GM12878 (cell line): ENCODE measurements at regions not wholly inside any gene's neighbourhood (a gene's known extent, or its start where the extent isn't known, plus 50 kb on each side); places are given as distances from the start of the nearest gene placed in this dataset.

Source experiments
- ATAC-seq: fragments of 200-7000 bp; cut with Tn5 transposase; 3 replicates; pipeline ENCODE4 v1.9.1; 2020; ENCODE audit warnings: mild to moderate bottlenecking, moderate library complexity
- BruUV-seq: library from RNA; stranded (reverse); fragments of 400-500 nt; replicated peaks from 2 replicates; lab custom pipeline; 2021; lab: Mats Ljungman, UMichigan
- CTCF ChIA-PET: fragments of 300-600 bp; sonication (Branson Sonifier 250); formaldehyde crosslinking; extraction: SDS; loops from one replicate; lab custom pipeline; 2021; ENCODE audit warnings: inconsistent platforms; lab: Yijun Ruan, JAX
- POLR2A ChIA-PET: fragments of 350-600 bp; formaldehyde crosslinking; extraction: SDS; loops from one replicate; lab custom pipeline; 2021; ENCODE audit warnings: inconsistent platforms; lab: Charles Lee
- RAD21 ChIA-PET: fragments of 300-600 bp; sonication (Branson Sonifier 250); formaldehyde crosslinking; loops from one replicate; lab custom pipeline; 2023; ENCODE audit warnings: antibody characterized with exemption; ENCODE audit not compliant: unreplicated experiment; lab: Charles Lee
- SMC1A ChIA-PET: fragments of 300-600 bp; sonication (Branson Sonifier 250); formaldehyde crosslinking; loops from one replicate; lab custom pipeline; 2023; ENCODE audit not compliant: unreplicated experiment, uncharacterized antibody; lab: Charles Lee
- DNase-seq: peaks from one replicate; pipeline ENCODE4 v3.0.0-alpha.2; 2011; ENCODE audit warnings: low read depth, low spot score
- FAIRE-seq: peaks from 3 replicates; lab custom pipeline; 2011; peaks lifted over from hg19 to GRCh38; lab: Jason Lieb, UNC
- H2AFZ ChIP-seq: 2 replicates; pipeline ENCODE4 v1.6.0; 2011; ENCODE audit warnings: low read depth, low read length, control low read depth; ENCODE audit not compliant: control insufficient read depth
- H3K27ac ChIP-seq: 2 replicates; pipeline ENCODE4 v1.5.1; 2011; ENCODE audit warnings: control low read depth; ENCODE audit not compliant: control insufficient read depth, insufficient read depth
- H3K27me3 ChIP-seq, 2 experiments: replicated peaks in 1 of 2; 2 replicates each; pipeline versions ENCODE4 v1.6.0 to v1.6.1; 2011; ENCODE audit warnings: low read length in 1 of 2; ENCODE audit not compliant: control insufficient read depth in 2 of 2, insufficient read depth in 2 of 2
- H3K36me3 ChIP-seq, 2 experiments: 2 replicates each; pipeline ENCODE4 v1.5.1; 2011; ENCODE audit warnings: low read length in 1 of 2; ENCODE audit not compliant: control insufficient read depth in 2 of 2, insufficient read depth in 2 of 2
- H3K4me1 ChIP-seq: 2 replicates; pipeline ENCODE4 v1.6.1; 2011; ENCODE audit warnings: mild to moderate bottlenecking, low read length, moderate library complexity, mixed read lengths; ENCODE audit not compliant: control insufficient read depth, insufficient read depth
- H3K4me2 ChIP-seq: 2 replicates; pipeline ENCODE4 v1.6.0; 2011; ENCODE audit warnings: control low read depth; ENCODE audit not compliant: control insufficient read depth, insufficient read depth
- H3K4me3 ChIP-seq: fragments of 200-600 bp; sonication (generic); 2 replicates; pipeline ENCODE4 v1.5.1; 2016
- H3K79me2 ChIP-seq: 2 replicates; pipeline ENCODE4 v1.6.0; 2011; ENCODE audit warnings: low read length; ENCODE audit not compliant: control insufficient read depth, insufficient read depth
- H3K9ac ChIP-seq: 2 replicates; pipeline ENCODE4 v1.8.0; 2011; ENCODE audit warnings: low read length, control low read depth, mixed read lengths; ENCODE audit not compliant: control insufficient read depth, insufficient read depth
- H3K9me3 ChIP-seq: replicated peaks from 3 replicates; pipeline ENCODE4 v1.5.1; 2011; ENCODE audit warnings: mild to moderate bottlenecking, low read length; ENCODE audit not compliant: control insufficient read depth, insufficient read depth
- H4K20me1 ChIP-seq: 2 replicates; pipeline ENCODE4 v1.6.0; 2011; ENCODE audit not compliant: control insufficient read depth, insufficient read depth
- CHD1 ChIP-seq: IDR thresholded peaks from 2 replicates; pipeline ENCODE4 v1.6.1; 2012; ENCODE audit warnings: low read depth, low read length, improper control_type of control experiment
- IRF4 ChIP-seq: IDR thresholded peaks from 2 replicates; pipeline ENCODE4 v1.6.1; 2011; ENCODE audit warnings: low read depth, low read length
- PAX8 ChIP-seq: fragments of 450-650 bp; IDR thresholded peaks from 2 replicates; pipeline ENCODE4 v1.6.1; 2017; ENCODE audit warnings: mild to moderate bottlenecking, moderate library complexity
- POLR2A ChIP-seq: IDR thresholded peaks from 2 replicates; pipeline ENCODE4 v1.6.1; 2011; ENCODE audit warnings: low read depth, mild to moderate bottlenecking, low read length
- PRDM15 ChIP-seq: fragments of 450-650 bp; formaldehyde crosslinking; IDR thresholded peaks from 2 replicates; pipeline ENCODE4 v1.4.0; 2020; ENCODE audit warnings: mild to moderate bottlenecking, moderate library complexity
- RAD21 ChIP-seq: IDR thresholded peaks from 2 replicates; pipeline ENCODE4 v1.6.1; 2011; ENCODE audit warnings: mild to moderate bottlenecking, low read depth, low read length, moderate library complexity; ENCODE audit not compliant: insufficient read depth
- SMARCA5 ChIP-seq: fragments of 450-650 bp; IDR thresholded peaks from 2 replicates; pipeline ENCODE4 v1.6.1; 2017; ENCODE audit warnings: mild to moderate bottlenecking
- SP1 ChIP-seq: IDR thresholded peaks from one replicate; pipeline ENCODE4 v1.6.1; 2011; ENCODE audit warnings: low read depth, low read length
- USF2 ChIP-seq: IDR thresholded peaks from 2 replicates; pipeline ENCODE4 v1.6.1; 2011; ENCODE audit warnings: low read depth, low read length, improper control_type of control experiment, borderline replicate concordance
- WGBS: methylation state at CpG from one replicate; pipeline ENCODE4 v1.1.6; 2016; ENCODE audit warnings: low lambda C conversion rate; ENCODE audit not compliant: insufficient replicate concordance, insufficient coverage; ENCODE audit errors: missing lambda C conversion rate; 5-methylcytosine and 5-hydroxymethylcytosine counted together
- in situ Hi-C: fragments of 300-500 bp; cut with MboI; formaldehyde crosslinking; loops from 9 replicates; pipeline ENCODE4 v1.14.3; 2018; ENCODE audit warnings: mixed read lengths
- intact Hi-C: fragments of 100-400 bp; cut with micrococcal nuclease; formaldehyde crosslinking; loops from one replicate; pipeline ENCODE4 v1.14.2; 2022; ENCODE audit not compliant: unreplicated experiment
- TF ChIP-seq, protein P1 (sequence below): IDR thresholded peaks from 2 replicates; pipeline ENCODE4 v1.6.1; 2011; ENCODE audit warnings: borderline replicate concordance, low read depth, mild to moderate bottlenecking, moderate library complexity, mixed read lengths, low read length; ENCODE audit not compliant: insufficient read depth; ENCODE audit errors: extremely low read length

- WGBS: 43% methylated on average over 8 of the region's 8 CpGs
- DNase-seq (no peak), ATAC-seq (no peak), FAIRE-seq (no peak)
- Histone ChIP-seq H3K4me1 (no peaks in the 10 kb centered on the region), H3K9me3 (no peaks in the 10 kb centered on the region), H3K36me3 (no peaks in the 10 kb centered on the region), H2AFZ (no peak overlapping the region), H3K27me3 (no peaks in the 10 kb centered on the region), H3K79me2 (no peaks in the 10 kb centered on the region), H3K9ac (no peak overlapping the region), H3K4me2 (no peak overlapping the region), H3K4me3 (no peak overlapping the region), H3K27ac (no peak overlapping the region), H4K20me1 (no peaks in the 10 kb centered on the region)
- POLR2A ChIA-PET: no interaction called here
- TF ChIP-seq USF2 (no peak), RAD21 (no peak), IRF4 (no peak), SP1 (no peak), SMARCA5 (no peak), POLR2A (no peak), CHD1 (no peak), PAX8 (no peak), PRDM15 (CRISPR knock-in tag) (no peak)
- TF ChIP-seq, protein P1, sequence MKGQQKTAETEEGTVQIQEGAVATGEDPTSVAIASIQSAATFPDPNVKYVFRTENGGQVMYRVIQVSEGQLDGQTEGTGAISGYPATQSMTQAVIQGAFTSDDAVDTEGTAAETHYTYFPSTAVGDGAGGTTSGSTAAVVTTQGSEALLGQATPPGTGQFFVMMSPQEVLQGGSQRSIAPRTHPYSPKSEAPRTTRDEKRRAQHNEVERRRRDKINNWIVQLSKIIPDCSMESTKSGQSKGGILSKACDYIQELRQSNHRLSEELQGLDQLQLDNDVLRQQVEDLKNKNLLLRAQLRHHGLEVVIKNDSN: no peak
- SMC1A ChIA-PET: no interaction called here
- in situ Hi-C loops: no loop called here
- CTCF ChIA-PET: no interaction called here
- BruUV-seq: no TSS peak
- RAD21 ChIA-PET: no interaction called here
- intact Hi-C loops: no loop called here
These were observed 388.2 kb downstream of the USP25 start for GRCh38 chr21:16117851-16118590.
